Esophagus muscularis mucosa (tissue), 3 donors: ENCODE measurements at regions not wholly inside any gene's neighbourhood (a gene's known extent, or its start where the extent isn't known, plus 50 kb on each side); places are given as distances from the start of the nearest gene placed in this dataset.

Experiments
- CTCF ChIP-seq, 3 experiments: fragments of 200-600 bp in 2 of 3; fragments of 450-650 bp in 1 of 3; sonication (generic) in 2 of 3; IDR thresholded peaks; one replicate each; pipeline ENCODE4 v1.5.1; 2017 to 2019; ENCODE audit warnings: antibody characterized with exemption in 3 of 3, mild to moderate bottlenecking in 2 of 3, moderate library complexity in 1 of 3
- POLR2A ChIP-seq: fragments of 450-650 bp; IDR thresholded peaks from one replicate; pipeline ENCODE4 v1.6.1; 2017; ENCODE audit warnings: antibody characterized with exemption, moderate library complexity, mild to moderate bottlenecking, low read depth

GRCh38 chr9:71590362-71590761 lies 178.0 kb downstream of the CEMIP2 start:
- TF ChIP-seq CTCF (IDR thresholded peaks at IDR 0.05) (no peak), POLR2A (no peak)
